ENCODE measurements at regions not wholly inside any gene's neighbourhood (a gene's known extent, or its start where the extent isn't known, plus 50 kb on each side); places are given as distances from the start of the nearest gene placed in this dataset.
"Not testable (repeated sequence)": the region's sequence is repeated elsewhere in the genome, so short reads cannot be mapped to it uniquely, and the experiment has no call there.

DNA sequence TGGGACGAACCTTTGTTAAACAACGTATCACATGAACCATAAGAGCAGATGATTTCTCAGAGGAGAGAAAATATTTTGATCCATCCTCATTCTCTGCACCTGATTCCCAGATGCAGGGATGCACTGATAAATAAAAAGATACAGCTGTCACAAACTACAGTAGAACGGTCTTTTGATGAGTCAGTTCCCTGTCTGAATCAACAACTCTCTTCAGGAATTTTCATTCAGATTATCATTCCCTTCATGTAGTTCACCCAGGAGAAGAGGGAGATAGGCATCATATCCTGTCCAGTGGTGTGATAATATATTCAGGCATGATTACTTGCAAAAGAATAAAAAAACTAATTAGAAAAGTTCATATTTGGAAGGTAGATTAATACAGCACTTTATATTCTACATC, 521.5 kb downstream of the PYDC2 start:
- in situ Hi-C loops (cut with MboI; ENCODE audit: low sequenced_read_pairs) = no loop called here
- DNase-seq (ENCODE audit: low spot score in 2 of 2) = no peak
- H3K36me3 ChIP-seq (replicated peaks) = no peaks in the 10 kb centered on the region
- H3K27me3 ChIP-seq (ENCODE audit: low read depth) = no peaks in the 10 kb centered on the region
- no peak overlapping the region for H3K4me3 ChIP-seq
- no peaks in the 10 kb centered on the region for H3K4me1 ChIP-seq
- H3K9me3 ChIP-seq = no peaks in the 10 kb centered on the region

DNA sequence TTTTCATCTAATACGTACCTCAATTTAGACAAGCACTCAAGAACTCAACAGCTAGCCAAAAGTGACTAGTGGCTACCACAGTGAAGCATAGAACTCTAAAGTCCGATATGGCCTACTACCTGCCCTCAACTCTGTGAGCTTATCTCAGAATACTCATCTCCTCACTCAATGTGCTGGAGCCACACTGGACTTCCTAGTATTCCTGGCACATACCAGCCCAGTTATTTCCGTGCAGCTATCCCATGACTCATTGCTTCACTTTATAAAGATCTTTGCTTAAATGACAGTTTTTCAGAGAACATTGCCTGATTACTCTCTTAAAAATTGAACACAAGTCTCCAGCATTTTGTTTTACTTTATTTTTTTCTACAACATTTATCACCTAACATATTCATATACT, 524.7 kb downstream of the PYDC2 start:
- in situ Hi-C loops (cut with MboI; ENCODE audit: low sequenced_read_pairs) = no loop called here
- DNase-seq (ENCODE audit: low spot score in 2 of 2) = no peak
- Histone ChIP-seq H3K4me1 (no peaks in the 10 kb centered on the region), H3K36me3 (replicated peaks) (no peaks in the 10 kb centered on the region), H3K9me3 (no peaks in the 10 kb centered on the region), H3K27me3 (ENCODE audit: low read depth) (no peaks in the 10 kb centered on the region), H3K4me3 (no peak overlapping the region)

DNA sequence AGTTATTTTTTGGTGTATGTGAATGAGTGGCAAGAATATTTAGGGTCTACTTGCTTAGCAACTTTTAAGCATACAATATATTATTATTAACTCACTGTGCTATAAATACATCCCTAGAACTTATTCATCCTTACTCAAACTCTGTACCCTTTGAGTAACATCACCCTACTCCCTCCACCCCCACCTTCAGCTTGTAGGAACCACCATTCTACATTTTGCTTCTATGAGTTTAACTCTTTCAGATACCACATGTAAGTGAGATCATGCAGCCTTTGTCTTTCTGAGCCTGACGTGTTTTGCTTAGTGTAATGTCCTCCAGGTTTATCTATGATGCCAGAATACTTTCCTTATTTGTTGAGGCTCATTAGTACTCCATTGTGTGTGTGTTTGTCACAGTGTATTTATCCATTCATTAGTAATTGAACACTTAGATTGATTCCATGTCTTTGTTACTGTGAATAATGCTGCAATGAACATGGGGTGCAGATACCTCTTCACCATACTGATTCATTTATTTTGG, 526.9 kb downstream of the PYDC2 start:
- Histone ChIP-seq H3K36me3 (replicated peaks) (no peaks in the 10 kb centered on the region), H3K4me1 (no peaks in the 10 kb centered on the region), H3K4me3 (no peak overlapping the region), H3K9me3 (no peaks in the 10 kb centered on the region), H3K27me3 (ENCODE audit: low read depth) (no peaks in the 10 kb centered on the region)
- in situ Hi-C loops (cut with MboI; ENCODE audit: low sequenced_read_pairs) = no loop called here
- DNase-seq (ENCODE audit: low spot score in 2 of 2) = no peak

DNA sequence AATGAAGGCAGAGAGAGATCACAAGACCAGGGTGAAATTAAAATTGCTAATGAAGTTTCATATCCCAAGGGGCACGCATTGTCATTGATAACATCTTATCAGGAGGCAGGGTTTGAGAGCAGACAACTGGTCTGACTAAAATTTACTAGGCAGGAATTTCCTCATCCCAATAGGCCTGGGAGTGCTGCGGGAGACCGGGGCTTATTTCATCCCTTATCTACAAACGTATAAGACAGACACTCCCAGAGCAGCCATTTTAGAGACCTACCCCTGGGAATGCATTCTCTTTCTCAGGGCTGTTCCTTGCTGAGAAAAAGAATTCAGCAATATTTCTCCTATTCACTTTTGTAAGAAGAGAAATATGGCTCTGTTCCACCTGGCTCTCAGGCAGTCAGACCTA, 533.0 kb downstream of the PYDC2 start:
- H3K36me3 ChIP-seq (replicated peaks); in situ Hi-C loops (cut with MboI; ENCODE audit: low sequenced_read_pairs): not testable (repeated sequence)

DNA sequence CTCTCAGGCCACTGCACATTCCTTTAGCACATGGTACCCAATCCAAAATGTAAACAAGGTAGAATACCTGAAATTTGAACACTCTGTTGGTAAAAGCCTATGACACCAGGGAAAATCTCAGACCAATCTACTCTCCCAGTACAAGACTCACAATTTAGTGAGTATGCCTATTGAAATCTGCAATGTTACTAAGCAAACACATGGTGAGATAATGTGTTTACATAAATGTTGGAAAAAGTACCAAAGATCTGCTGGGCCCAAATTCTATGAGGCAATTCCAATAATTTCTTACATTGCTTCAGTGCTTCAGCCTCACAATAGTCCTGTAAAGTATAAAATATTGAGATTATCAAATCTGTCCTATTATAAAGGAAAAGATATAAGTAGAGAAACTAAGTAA, 536.1 kb downstream of the PYDC2 start:
- Histone ChIP-seq H3K36me3 (replicated peaks) (no peaks in the 10 kb centered on the region), H3K4me1 (peaks cover 8% of the 10 kb centered on the region), H3K9me3 (no peaks in the 10 kb centered on the region; the same call in 1 of the 2 replicates), H3K27me3 (ENCODE audit: low read depth) (no peaks in the 10 kb centered on the region), H3K4me3 (no peak overlapping the region)
- in situ Hi-C loops (cut with MboI; ENCODE audit: low sequenced_read_pairs) = no loop called here
- DNase-seq (ENCODE audit: low spot score in 2 of 2) = no peak

More for the DNA sequence above, 533.0 kb downstream of the PYDC2 start:
- not testable (repeated sequence) for DNase-seq (ENCODE audit: low spot score in 2 of 2); H3K4me1 ChIP-seq; H3K9me3 ChIP-seq; H3K4me3 ChIP-seq; H3K27me3 ChIP-seq (ENCODE audit: low read depth)

DNA sequence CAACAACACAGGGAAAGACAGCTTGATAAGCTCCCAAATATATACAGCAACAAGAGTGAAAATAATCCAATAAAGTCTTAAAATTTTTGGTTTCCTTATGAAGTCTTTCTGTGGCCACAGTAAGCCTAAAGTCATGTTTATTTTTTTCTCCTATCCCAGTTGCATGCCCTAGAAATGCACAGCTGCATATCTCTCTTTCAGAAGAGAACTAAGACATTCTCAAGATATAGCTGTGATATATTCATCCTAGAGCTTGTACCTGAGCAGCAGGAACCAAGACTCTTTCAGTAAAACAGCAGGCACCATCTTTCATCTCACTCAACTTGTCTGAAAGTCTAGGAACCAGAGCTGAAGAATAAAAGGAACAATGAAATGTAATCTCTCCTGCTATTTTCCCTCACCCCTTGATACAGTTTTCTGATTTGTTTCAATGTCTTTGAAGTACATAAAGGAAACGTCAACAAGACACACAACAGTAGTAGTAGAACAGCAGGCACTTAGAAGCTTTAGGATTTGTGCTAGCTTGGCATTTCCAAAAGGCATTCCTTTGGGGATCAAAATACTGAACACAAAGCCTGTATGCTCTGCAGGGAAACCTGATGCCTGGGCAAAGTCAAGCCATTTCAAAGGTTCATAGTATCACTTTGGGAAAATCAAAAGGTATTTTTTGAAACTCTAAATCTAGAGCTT, 536.8 kb downstream of the PYDC2 start:
- peak; percentile 17 to 43 for DNase-seq (ENCODE audit: low spot score in 2 of 2)
- Histone ChIP-seq H3K4me3 (no peak overlapping the region), H3K4me1 (peaks cover 8% of the 10 kb centered on the region), H3K9me3 (no peaks in the 10 kb centered on the region; the same call in 1 of the 2 replicates), H3K27me3 (ENCODE audit: low read depth) (no peaks in the 10 kb centered on the region), H3K36me3 (replicated peaks) (no peaks in the 10 kb centered on the region)
- in situ Hi-C loops (cut with MboI; ENCODE audit: low sequenced_read_pairs) = no loop called here

DNA sequence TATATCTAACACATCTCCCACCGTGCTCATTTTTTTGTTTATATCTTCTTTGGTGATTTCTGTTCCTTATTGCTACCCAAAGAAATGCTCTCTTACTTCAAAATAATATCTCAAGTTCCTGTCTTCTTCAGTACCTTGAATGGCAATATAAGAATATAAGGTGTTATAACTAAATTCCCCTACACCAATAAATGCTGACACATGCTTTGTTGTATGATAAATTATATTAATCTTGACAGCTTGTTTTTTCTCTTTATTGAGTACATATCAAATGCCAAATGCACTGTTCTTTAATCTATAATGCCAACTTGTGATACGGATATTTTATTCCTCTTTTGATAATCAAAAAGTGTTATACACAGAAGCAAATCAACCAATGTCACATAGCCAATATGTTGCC, 540.3 kb downstream of the PYDC2 start:
- Histone ChIP-seq H3K4me3 (no peak overlapping the region), H3K27me3 (ENCODE audit: low read depth) (no peaks in the 10 kb centered on the region), H3K4me1 (peaks cover 8% of the 10 kb centered on the region), H3K36me3 (replicated peaks) (no peaks in the 10 kb centered on the region), H3K9me3 (no peaks in the 10 kb centered on the region)
- DNase-seq (ENCODE audit: low spot score in 2 of 2) = no peak
- in situ Hi-C loops (cut with MboI; ENCODE audit: low sequenced_read_pairs) = no loop called here

DNA sequence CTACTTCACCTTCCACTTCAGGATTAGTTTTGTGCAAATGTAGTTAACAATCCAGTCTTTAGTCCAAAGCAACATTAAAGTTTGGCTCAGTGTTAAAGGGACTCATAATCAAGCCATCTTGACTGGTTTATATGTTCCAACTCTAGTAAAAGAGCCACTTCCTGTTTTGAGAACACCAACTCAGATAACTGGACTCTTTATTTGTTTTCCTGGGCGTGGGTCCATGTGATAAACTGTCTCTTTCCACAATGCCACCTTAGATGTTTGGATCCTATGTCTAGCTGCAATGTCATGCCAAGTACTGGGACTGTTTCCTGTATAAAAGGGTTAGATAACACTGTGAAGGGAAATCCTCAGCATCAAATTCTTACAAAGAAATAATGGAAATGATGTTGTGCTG, 545.0 kb downstream of the PYDC2 start:
- DNase-seq (ENCODE audit: low spot score in 2 of 2) = no peak
- no peaks in the 10 kb centered on the region for H3K9me3 ChIP-seq
- H3K4me3 ChIP-seq = no peak overlapping the region
- no peaks in the 10 kb centered on the region for H3K36me3 ChIP-seq (replicated peaks)
- in situ Hi-C loops (cut with MboI; ENCODE audit: low sequenced_read_pairs) = no loop called here
- no peaks in the 10 kb centered on the region for H3K27me3 ChIP-seq (ENCODE audit: low read depth)
- no peaks in the 10 kb centered on the region for H3K4me1 ChIP-seq

DNA sequence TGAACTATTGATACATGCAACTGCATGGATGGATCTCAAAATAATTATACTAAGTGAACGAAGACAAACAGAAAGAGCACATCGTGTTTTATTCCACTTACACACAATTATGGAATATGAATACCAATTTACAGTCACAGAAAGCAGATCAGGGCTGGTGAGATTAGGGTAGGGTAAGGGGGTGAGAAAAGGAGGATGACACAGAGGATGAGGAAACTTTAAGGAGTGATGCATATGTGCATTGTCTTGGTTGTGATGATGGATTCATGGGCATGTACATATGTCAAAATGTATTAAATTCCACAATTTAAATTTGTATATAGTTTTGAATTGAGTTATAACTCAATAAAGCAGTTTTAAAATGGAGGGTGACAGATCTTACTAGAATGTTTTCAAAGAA, 548.9 kb downstream of the PYDC2 start:
- no peak overlapping the region for H3K4me3 ChIP-seq
- no peaks in the 10 kb centered on the region for H3K27me3 ChIP-seq (ENCODE audit: low read depth)
- H3K9me3 ChIP-seq = no peaks in the 10 kb centered on the region
- no peaks in the 10 kb centered on the region for H3K36me3 ChIP-seq (replicated peaks)
- no peak for DNase-seq (ENCODE audit: low spot score in 2 of 2)
- in situ Hi-C loops (cut with MboI; ENCODE audit: low sequenced_read_pairs) = no loop called here
- H3K4me1 ChIP-seq = no peaks in the 10 kb centered on the region

DNA sequence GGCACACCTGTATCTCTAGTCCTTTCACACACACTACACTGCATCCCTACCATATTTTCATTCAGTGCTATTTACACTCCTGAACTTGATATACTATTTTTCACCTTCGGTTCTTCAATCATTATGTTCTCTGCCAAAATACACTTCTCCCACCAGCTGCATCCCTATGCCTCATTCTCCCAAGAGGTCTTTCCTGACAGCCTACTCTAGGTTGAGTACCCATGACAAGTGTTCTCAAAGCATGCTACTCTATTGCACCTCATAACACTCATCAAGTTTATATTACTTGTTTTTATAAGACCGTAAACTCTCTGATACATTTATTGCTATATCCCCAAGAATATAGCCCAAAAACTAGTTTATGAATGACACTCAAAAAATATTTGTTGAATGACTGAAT, 549.5 kb downstream of the PYDC2 start:
- Histone ChIP-seq H3K36me3 (replicated peaks) (no peaks in the 10 kb centered on the region), H3K4me1 (no peaks in the 10 kb centered on the region), H3K4me3 (no peak overlapping the region), H3K9me3 (no peaks in the 10 kb centered on the region), H3K27me3 (ENCODE audit: low read depth) (no peaks in the 10 kb centered on the region)
- no peak for DNase-seq (ENCODE audit: low spot score in 2 of 2)
- in situ Hi-C loops (cut with MboI; ENCODE audit: low sequenced_read_pairs) = no loop called here

DNA sequence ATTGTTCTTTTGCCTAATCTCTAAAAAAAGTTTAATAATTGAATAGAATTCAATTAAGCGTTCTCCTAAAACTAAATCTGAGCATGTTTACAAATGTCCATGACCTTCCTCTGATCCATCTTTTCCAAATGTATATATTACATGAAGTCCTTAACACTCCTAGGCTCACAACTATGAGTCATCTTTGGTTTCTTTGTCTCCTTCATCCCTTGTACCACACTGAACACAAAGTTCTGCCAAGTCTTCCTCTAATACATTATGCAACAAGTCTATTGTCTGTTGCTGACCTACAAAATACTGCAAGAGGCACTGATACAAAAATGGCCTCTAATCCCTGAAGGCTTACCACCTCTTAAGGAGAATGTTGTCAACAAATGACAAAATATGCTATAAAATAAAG, 550.2 kb downstream of the PYDC2 start:
- Histone ChIP-seq H3K27me3 (ENCODE audit: low read depth) (no peaks in the 10 kb centered on the region), H3K4me3 (no peak overlapping the region), H3K36me3 (replicated peaks) (no peaks in the 10 kb centered on the region), H3K4me1 (no peaks in the 10 kb centered on the region), H3K9me3 (no peaks in the 10 kb centered on the region)
- in situ Hi-C loops (cut with MboI; ENCODE audit: low sequenced_read_pairs) = no loop called here
- DNase-seq (ENCODE audit: low spot score in 2 of 2) = no peak

DNA sequence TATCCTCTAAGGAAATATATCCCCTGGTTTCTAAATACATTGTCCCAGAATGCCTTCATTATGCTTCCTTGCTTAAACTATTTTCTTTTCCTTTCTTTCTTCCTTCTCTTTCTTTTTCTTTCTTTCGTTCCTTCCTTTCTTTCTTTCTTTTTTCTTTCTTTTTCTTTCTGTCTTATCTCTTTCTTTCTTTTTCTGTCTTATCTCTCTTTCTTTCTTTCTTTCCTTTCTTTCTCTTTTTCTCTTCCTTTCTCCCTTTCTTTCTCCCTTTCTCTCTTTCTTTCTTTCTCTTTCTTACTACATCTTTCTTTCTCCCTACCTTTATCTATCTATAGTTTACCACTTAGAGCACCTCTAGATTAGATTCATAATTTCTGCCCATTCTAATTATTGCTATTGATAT, 552.1 kb downstream of the PYDC2 start:
- no peak for DNase-seq (ENCODE audit: low spot score in 2 of 2)
- H3K4me3 ChIP-seq = no peak overlapping the region
- H3K27me3 ChIP-seq (ENCODE audit: low read depth) = no peaks in the 10 kb centered on the region
- in situ Hi-C loops (cut with MboI; ENCODE audit: low sequenced_read_pairs) = no loop called here
- no peaks in the 10 kb centered on the region for H3K9me3 ChIP-seq
- H3K4me1 ChIP-seq = no peaks in the 10 kb centered on the region
- no peaks in the 10 kb centered on the region for H3K36me3 ChIP-seq (replicated peaks)

DNA sequence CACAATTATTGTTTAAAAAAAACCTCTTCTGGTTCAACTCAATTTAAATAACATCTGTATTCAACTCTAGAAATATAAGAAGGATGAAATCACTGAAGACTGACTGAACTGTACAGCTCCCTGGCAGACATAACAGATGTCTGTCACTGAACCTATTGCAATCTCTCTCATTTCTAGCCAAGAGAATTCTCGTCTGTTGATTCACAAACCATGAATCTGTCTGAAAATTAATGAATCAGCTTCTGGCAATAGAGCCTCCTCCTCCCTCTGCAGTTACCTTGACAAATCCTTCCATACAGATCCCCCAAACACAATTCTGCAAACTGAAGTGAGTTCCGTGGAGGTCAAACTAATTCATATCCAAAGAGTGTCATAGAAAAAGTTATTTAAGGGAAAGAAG, 561.4 kb downstream of the PYDC2 start:
- Histone ChIP-seq H3K4me1 (peaks cover 12% of the 10 kb centered on the region), H3K4me3 (no peak overlapping the region), H3K9me3 (no peaks in the 10 kb centered on the region), H3K27me3 (ENCODE audit: low read depth) (no peaks in the 10 kb centered on the region), H3K36me3 (replicated peaks) (no peaks in the 10 kb centered on the region)
- in situ Hi-C loops (cut with MboI; ENCODE audit: low sequenced_read_pairs) = no loop called here
- DNase-seq (ENCODE audit: low spot score in 2 of 2) = no peak

DNA sequence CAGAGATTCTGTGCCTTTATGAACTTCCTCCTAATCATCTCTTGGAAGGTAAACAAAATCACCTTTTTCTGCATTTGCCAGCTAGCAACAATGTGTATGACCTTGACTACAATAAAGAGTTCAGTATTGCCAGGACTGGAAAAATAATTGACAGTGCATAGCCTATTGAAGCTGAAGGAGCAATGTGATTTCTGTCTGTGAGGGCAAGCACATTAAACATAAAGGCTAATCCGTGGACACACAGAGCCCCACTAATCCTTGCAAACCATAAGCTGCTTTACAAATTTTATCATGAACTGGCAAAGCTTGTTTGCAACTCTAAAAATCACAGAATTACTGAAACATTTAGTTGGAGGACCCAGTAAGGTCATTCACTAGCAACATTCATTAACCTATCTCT, 563.8 kb downstream of the PYDC2 start:
- H3K27me3 ChIP-seq (ENCODE audit: low read depth) = no peaks in the 10 kb centered on the region
- H3K36me3 ChIP-seq (replicated peaks) = no peaks in the 10 kb centered on the region
- no peak overlapping the region for H3K4me3 ChIP-seq
- in situ Hi-C loops (cut with MboI; ENCODE audit: low sequenced_read_pairs) = no loop called here
- H3K9me3 ChIP-seq = no peaks in the 10 kb centered on the region
- peaks cover 20% of the 10 kb centered on the region for H3K4me1 ChIP-seq
- DNase-seq (ENCODE audit: low spot score in 2 of 2) = peak; percentile 41 to 79

DNA sequence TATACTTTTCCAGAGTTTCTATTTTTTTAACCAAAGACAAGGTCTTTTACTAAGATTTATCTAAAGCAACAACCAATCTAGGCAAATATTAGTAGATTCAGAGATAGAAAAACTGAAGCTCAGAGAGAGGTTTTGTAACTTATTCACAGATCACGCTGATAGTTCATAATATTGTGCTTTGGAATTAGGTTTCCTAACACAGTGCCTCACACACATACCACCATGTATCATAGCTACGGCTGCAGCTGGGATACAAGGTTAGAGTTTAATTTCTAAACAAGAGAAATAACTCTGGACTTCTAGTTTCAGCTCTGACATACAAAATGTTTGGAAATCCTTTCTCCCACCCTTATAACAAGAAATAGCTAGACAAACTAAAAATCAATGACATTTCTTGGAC, 565.7 kb downstream of the PYDC2 start:
- peaks cover 20% of the 10 kb centered on the region for H3K4me1 ChIP-seq
- in situ Hi-C loops (cut with MboI; ENCODE audit: low sequenced_read_pairs) = no loop called here

More for the DNA sequence above, 565.7 kb downstream of the PYDC2 start:
- no peaks in the 10 kb centered on the region for H3K9me3 ChIP-seq
- no peaks in the 10 kb centered on the region for H3K27me3 ChIP-seq (ENCODE audit: low read depth)
- H3K4me3 ChIP-seq = no peak overlapping the region
- H3K36me3 ChIP-seq (replicated peaks) = no peaks in the 10 kb centered on the region
- no peak for DNase-seq (ENCODE audit: low spot score in 2 of 2)
